ENCODE measurements at regions not wholly inside any gene's neighbourhood (a gene's known extent, or its start where the extent isn't known, plus 50 kb on each side); places are given as distances from the start of the nearest gene placed in this dataset.

- H3K56ac ChIP-seq (ENCODE audit: extremely low read depth, insufficient read depth, low read length) = no peak overlapping the region
- no peak overlapping the region for H3K4me2 ChIP-seq (ENCODE audit: low read depth, low read length)
- H3K9me1 ChIP-seq (ENCODE audit: insufficient read depth, low read length) = no peaks in the 10 kb centered on the region
- H2BK20ac ChIP-seq (ENCODE audit: low read depth, low read length) = no peak overlapping the region
- TF ChIP-seq SMC3 (IDR thresholded peaks at IDR 0.05; ENCODE audit: low read depth, low read length) = no peak
- no peak for TF ChIP-seq RAD21 (IDR thresholded peaks at IDR 0.05; ENCODE audit: low read length)
- TF ChIP-seq ELK1 (IDR thresholded peaks at IDR 0.05; ENCODE audit: borderline replicate concordance, low read depth, low read length) = no peak
- no peak for TF ChIP-seq MAZ (IDR thresholded peaks at IDR 0.05; ENCODE audit: borderline replicate concordance, low read depth, low read length)
- TF ChIP-seq MAFK (IDR thresholded peaks at IDR 0.05; ENCODE audit: low read depth, low read length) = no peak
- no peak for TF ChIP-seq BHLHE40 (IDR thresholded peaks at IDR 0.05; ENCODE audit: low read depth, low read length)
- no peak for TF ChIP-seq RCOR1 (IDR thresholded peaks at IDR 0.05; ENCODE audit: insufficient replicate concordance, low read length)
- no peak overlapping the region for H3K27ac ChIP-seq (ENCODE audit: insufficient read depth, low read length)
- H2BK15ac ChIP-seq (ENCODE audit: low read depth, low read length) = no peak overlapping the region
- dilution Hi-C loops (cut with HindIII; ENCODE audit: low sequenced_read_pairs, unreplicated experiment) = no loop called here
- H3K4me1 ChIP-seq (ENCODE audit: control insufficient read depth, insufficient read depth, low read length) = no peaks in the 10 kb centered on the region
- H3K14ac ChIP-seq (replicated peaks; ENCODE audit: low read depth, low read length) = no peak overlapping the region
- H4K20me1 ChIP-seq (ENCODE audit: insufficient read depth, low read length) = no peaks in the 10 kb centered on the region
- H4K5ac ChIP-seq (ENCODE audit: low read depth, low read length) = no peak overlapping the region
- no peak overlapping the region for H4K8ac ChIP-seq (ENCODE audit: low read depth in 2 of 2, low read length in 2 of 2)
- ChIA-PET POLR2A (ENCODE audit: unreplicated experiment) (no interaction called here), CTCF (interaction anchor here (0.5 kb wide), 1 partner anchor 1512 kb away, joined by 3 read pairs; no protein-coding TSS in a partner anchor)
- ATAC-seq (ENCODE audit: low read depth) = no peak
- BruUV-seq (replicated peaks) = no TSS peak
- H3K9ac ChIP-seq (ENCODE audit: low read depth, low read length) = no peak overlapping the region
- WGBS, 2 experiments (ENCODE audit: extremely low coverage in 2 of 2, insufficient read length in 1 of 2) = no CpG with 5 or more reads among the region's 2 CpGs
- peaks cover 2% of the 10 kb centered on the region; the same call in 1 of the 2 replicates for H3K9me3 ChIP-seq (ENCODE audit: control insufficient read depth, insufficient read depth, low read length)
- H3K18ac ChIP-seq (ENCODE audit: low read depth, low read length) = no peak overlapping the region
- no peak overlapping the region for H2BK5ac ChIP-seq (ENCODE audit: low read depth, low read length, poor library complexity, severe bottlenecking)
- in situ Hi-C loops (cut with MboI; ENCODE audit: low sequenced_read_pairs) = no loop called here
- H3K27me3 ChIP-seq (ENCODE audit: control insufficient read depth, insufficient read depth, low read length) = no peaks in the 10 kb centered on the region
- no peak overlapping the region for H2AK9ac ChIP-seq (replicated peaks; ENCODE audit: low read depth, low read length, poor library complexity)
- no peak overlapping the region for H3K4ac ChIP-seq (ENCODE audit: low read depth, low read length)
- no peaks in the 10 kb centered on the region for H3K36me3 ChIP-seq (ENCODE audit: control insufficient read depth, insufficient read depth, low read length)
- no peak overlapping the region for H2AFZ ChIP-seq (replicated peaks; ENCODE audit: low read length, poor library complexity)
- H4K91ac ChIP-seq (ENCODE audit: insufficient read depth, low read depth, low read length) = no peak overlapping the region
- no peak for DNase-seq
- no peak overlapping the region for H2AK5ac ChIP-seq (ENCODE audit: low read depth, low read length)
- no peaks in the 10 kb centered on the region for H3K79me1 ChIP-seq (ENCODE audit: low read depth in 1 of 2, low read length in 2 of 2)
- no peak overlapping the region for H3K23ac ChIP-seq (ENCODE audit: low read depth, low read length)
- H2BK120ac ChIP-seq (ENCODE audit: low read depth, low read length) = no peak overlapping the region
- intact Hi-C loops (cut with micrococcal nuclease) = no loop called here
- H3K4me3 ChIP-seq (ENCODE audit: insufficient read depth, low read depth, low read length) = no peak overlapping the region
Measured at GRCh38 chr4:166323250-166323649, 450.2 kb downstream of the TLL1 start.

Measured in IMR-90 (cell line).